PC-9 (cell line): ENCODE measurements at regions not wholly inside any gene's neighbourhood (a gene's known extent, or its start where the extent isn't known, plus 50 kb on each side); places are given as distances from the start of the nearest gene placed in this dataset.

Experiments used
- EZH2 ChIP-seq: fragments of 200-600 bp; sonication (generic); IDR thresholded peaks from 2 replicates; pipeline ENCODE4 v1.8.0; 2017; ENCODE audit warnings: antibody characterized with exemption, low read depth
- TF ChIP-seq, protein P1 (sequence below): fragments of 200-600 bp; sonication (generic); conservative IDR thresholded peaks from 2 replicates; pipeline ENCODE4 v1.6.1; 2017; ENCODE audit warnings: mixed run types, antibody characterized with exemption, mild to moderate bottlenecking, moderate library complexity

DNA sequence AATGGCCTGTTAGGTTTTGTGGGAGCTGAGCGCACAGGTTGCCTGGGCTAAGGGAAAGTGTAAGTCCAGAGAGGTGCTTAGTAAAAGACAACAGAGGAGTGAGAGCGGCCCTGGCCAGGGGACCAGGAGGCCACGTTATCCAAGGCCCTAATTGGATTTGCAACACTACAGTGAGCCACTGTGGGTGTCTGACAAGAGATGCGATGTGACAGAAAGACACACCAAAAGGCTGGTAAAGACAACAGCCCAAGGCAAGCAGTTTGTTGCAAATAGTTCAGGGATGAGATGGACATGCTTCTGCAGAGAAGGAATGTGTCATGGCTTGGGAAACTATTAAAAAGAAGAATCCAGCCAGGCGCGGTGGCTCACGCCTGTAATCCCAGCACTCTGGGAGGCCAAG is 162.7 kb upstream of the KIT start:
- TF ChIP-seq, protein P1, sequence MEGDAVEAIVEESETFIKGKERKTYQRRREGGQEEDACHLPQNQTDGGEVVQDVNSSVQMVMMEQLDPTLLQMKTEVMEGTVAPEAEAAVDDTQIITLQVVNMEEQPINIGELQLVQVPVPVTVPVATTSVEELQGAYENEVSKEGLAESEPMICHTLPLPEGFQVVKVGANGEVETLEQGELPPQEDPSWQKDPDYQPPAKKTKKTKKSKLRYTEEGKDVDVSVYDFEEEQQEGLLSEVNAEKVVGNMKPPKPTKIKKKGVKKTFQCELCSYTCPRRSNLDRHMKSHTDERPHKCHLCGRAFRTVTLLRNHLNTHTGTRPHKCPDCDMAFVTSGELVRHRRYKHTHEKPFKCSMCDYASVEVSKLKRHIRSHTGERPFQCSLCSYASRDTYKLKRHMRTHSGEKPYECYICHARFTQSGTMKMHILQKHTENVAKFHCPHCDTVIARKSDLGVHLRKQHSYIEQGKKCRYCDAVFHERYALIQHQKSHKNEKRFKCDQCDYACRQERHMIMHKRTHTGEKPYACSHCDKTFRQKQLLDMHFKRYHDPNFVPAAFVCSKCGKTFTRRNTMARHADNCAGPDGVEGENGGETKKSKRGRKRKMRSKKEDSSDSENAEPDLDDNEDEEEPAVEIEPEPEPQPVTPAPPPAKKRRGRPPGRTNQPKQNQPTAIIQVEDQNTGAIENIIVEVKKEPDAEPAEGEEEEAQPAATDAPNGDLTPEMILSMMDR: no peak
- no peak for TF ChIP-seq EZH2
